Mammary epithelial cell (primary cell): ENCODE measurements at regions not wholly inside any gene's neighbourhood (a gene's known extent, or its start where the extent isn't known, plus 50 kb on each side); places are given as distances from the start of the nearest gene placed in this dataset.

ENCODE experiments used
- EZH2 ChIP-seq: IDR thresholded peaks from 2 replicates; pipeline ENCODE4 v1.6.1; 2012; ENCODE audit warnings: low read length, inconsistent platforms, borderline replicate concordance
- TF ChIP-seq, protein P1 (sequence below), 2 donors: IDR thresholded peaks in 1 of 2; conservative IDR thresholded peaks in 1 of 2; 2 replicates each; pipeline ENCODE4 v1.5.1; 2011 to 2012; ENCODE audit warnings: inconsistent platforms in 2 of 2, low read length in 2 of 2, mild to moderate bottlenecking in 2 of 2, control low read depth in 1 of 2, low read depth in 1 of 2; ENCODE audit not compliant: insufficient read depth in 1 of 2; ENCODE audit errors: extremely low read depth in 1 of 2

DNA sequence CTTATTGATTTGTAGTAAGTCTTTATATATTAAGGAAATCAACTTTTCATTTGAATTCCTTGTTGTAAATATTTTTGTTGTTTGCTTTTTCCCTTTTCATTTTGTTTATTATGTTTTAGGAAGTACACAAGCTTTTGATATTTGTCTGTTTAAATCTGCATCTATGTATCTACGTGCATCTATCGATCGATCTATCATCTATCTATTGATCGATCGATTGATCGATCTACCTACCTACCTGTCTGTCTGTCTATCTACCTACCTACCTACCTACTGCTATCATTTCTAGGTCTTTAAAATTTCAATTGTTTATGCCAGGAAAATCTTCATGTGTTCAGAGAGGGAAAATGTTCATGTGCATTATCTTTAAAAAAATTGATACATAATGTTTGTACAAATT is 216.8 kb upstream of the MTPN start:
- TF ChIP-seq, protein P1, sequence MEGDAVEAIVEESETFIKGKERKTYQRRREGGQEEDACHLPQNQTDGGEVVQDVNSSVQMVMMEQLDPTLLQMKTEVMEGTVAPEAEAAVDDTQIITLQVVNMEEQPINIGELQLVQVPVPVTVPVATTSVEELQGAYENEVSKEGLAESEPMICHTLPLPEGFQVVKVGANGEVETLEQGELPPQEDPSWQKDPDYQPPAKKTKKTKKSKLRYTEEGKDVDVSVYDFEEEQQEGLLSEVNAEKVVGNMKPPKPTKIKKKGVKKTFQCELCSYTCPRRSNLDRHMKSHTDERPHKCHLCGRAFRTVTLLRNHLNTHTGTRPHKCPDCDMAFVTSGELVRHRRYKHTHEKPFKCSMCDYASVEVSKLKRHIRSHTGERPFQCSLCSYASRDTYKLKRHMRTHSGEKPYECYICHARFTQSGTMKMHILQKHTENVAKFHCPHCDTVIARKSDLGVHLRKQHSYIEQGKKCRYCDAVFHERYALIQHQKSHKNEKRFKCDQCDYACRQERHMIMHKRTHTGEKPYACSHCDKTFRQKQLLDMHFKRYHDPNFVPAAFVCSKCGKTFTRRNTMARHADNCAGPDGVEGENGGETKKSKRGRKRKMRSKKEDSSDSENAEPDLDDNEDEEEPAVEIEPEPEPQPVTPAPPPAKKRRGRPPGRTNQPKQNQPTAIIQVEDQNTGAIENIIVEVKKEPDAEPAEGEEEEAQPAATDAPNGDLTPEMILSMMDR (conservative IDR thresholded peaks at IDR 0.05 in 1 of 2, IDR thresholded peaks at IDR 0.05 in 1 of 2; ENCODE audit: extremely low read depth in 1 of 2, insufficient read depth in 1 of 2, low read depth in 1 of 2, low read length in 2 of 2), result no peak
- no peak for TF ChIP-seq EZH2
